ENCODE measurements at regions not wholly inside any gene's neighbourhood (a gene's known extent, or its start where the extent isn't known, plus 50 kb on each side); places are given as distances from the start of the nearest gene placed in this dataset.

DNA sequence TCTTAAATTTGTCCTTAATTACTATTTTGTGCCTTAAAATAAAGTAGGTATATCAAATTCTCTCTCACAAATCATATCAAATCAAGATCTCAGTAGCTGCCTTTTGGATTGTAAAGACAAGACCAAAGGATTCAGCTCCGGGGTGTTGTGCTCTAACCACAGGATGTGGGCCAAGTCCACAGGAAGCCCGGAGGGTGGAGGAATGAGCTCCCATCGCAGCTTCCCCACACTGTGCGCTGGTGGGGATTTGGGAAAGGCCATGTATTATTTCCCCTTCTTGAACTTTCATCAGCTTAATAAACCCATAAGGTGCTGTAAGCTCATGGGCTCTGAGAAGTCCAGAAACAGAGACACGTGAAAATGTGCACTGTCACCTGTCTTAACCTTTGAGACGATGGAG is 241.6 kb upstream of the TCERG1L start:
- WGBS (ENCODE audit: low lambda C conversion rate) = 0% methylated on average over 3 of the region's 6 CpGs
- Histone ChIP-seq H3K9me3 (ENCODE audit: low read length) (no peaks in the 10 kb centered on the region), H3K36me3 (replicated peaks in 1 of 2; ENCODE audit: control insufficient read depth in 1 of 2, insufficient read depth in 2 of 2, low read length in 2 of 2) (no peaks in the 10 kb centered on the region), H3K4me2 (ENCODE audit: low read depth, low read length) (no peak overlapping the region), H3K79me2 (ENCODE audit: insufficient read depth, low read length) (no peaks in the 10 kb centered on the region), H4K20me1 (ENCODE audit: insufficient read depth, low read length) (no peaks in the 10 kb centered on the region), H3K4me1 (ENCODE audit: insufficient read depth, low read length) (no peaks in the 10 kb centered on the region), H3K27me3 (ENCODE audit: control insufficient read depth in 1 of 2, insufficient read depth in 2 of 2, low read length in 2 of 2) (peaks cover 4 to 49% of the 10 kb centered on the region in 2 experiments; a peak in 4 of 5 replicates), H3K4me3 (replicated peaks in 1 of 3; ENCODE audit: insufficient read depth in 1 of 3, low read depth in 2 of 3, low read length in 3 of 3) (no peak overlapping the region), H3K9ac (ENCODE audit: insufficient read depth, low read depth, low read length) (no peak overlapping the region), H2AFZ (ENCODE audit: low read length) (no peak overlapping the region), H3K27ac (ENCODE audit: extremely low read length, insufficient read depth, low read length) (no peak overlapping the region)
- ATAC-seq = no peak
- ChIA-PET CTCF (ENCODE audit: low intra/inter-chr PET ratio, low total read pairs) (no interaction called here), POLR2A (no interaction called here)
- intact Hi-C loops (cut with micrococcal nuclease; ENCODE audit: unreplicated experiment) (no loop called here), in situ Hi-C loops (cut with HindIII; ENCODE audit: extremely low pct_ligation_motif_present, low pct_unique_long_range_greater_than_20kb) (no loop called here)
- no peak for FAIRE-seq
- DNase-seq (ENCODE audit: low spot score) = no peak
- BruUV-seq (replicated peaks) = no TSS peak
- TF ChIP-seq, protein P1, sequence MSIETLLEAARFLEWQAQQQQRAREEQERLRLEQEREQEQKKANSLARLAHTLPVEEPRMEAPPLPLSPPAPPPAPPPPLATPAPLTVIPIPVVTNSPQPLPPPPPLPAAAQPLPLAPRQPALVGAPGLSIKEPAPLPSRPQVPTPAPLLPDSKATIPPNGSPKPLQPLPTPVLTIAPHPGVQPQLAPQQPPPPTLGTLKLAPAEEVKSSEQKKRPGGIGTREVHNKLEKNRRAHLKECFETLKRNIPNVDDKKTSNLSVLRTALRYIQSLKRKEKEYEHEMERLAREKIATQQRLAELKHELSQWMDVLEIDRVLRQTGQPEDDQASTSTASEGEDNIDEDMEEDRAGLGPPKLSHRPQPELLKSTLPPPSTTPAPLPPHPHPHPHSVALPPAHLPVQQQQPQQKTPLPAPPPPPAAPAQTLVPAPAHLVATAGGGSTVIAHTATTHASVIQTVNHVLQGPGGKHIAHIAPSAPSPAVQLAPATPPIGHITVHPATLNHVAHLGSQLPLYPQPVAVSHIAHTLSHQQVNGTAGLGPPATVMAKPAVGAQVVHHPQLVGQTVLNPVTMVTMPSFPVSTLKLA (IDR thresholded peaks at IDR 0.05) = no peak
- TF ChIP-seq, protein P2, sequence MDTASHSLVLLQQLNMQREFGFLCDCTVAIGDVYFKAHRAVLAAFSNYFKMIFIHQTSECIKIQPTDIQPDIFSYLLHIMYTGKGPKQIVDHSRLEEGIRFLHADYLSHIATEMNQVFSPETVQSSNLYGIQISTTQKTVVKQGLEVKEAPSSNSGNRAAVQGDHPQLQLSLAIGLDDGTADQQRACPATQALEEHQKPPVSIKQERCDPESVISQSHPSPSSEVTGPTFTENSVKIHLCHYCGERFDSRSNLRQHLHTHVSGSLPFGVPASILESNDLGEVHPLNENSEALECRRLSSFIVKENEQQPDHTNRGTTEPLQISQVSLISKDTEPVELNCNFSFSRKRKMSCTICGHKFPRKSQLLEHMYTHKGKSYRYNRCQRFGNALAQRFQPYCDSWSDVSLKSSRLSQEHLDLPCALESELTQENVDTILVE (CRISPR knock-in tag; IDR thresholded peaks at IDR 0.05) = no peak
- no peak for TF ChIP-seq SP5 (CRISPR knock-in tag; IDR thresholded peaks at IDR 0.05; ENCODE audit: borderline replicate concordance, low read depth)
- TF ChIP-seq NFKB2 (CRISPR knock-in tag; IDR thresholded peaks at IDR 0.05; ENCODE audit: borderline replicate concordance) = no peak
- no peak for TF ChIP-seq EEA1 (CRISPR knock-in tag; IDR thresholded peaks at IDR 0.05; ENCODE audit: borderline replicate concordance)
- no peak for TF ChIP-seq NR2F2 (IDR thresholded peaks at IDR 0.05; ENCODE audit: borderline replicate concordance, low read depth)
- TF ChIP-seq HDAC2 (CRISPR knock-in tag; IDR thresholded peaks at IDR 0.05) = no peak
- TF ChIP-seq SOX6 (IDR thresholded peaks at IDR 0.05) = no peak
- no peak for TF ChIP-seq SOX6 (CRISPR knock-in tag; IDR thresholded peaks at IDR 0.05)
- no peak for TF ChIP-seq CBX1 (IDR thresholded peaks at IDR 0.05; ENCODE audit: low read depth)
- TF ChIP-seq, protein P3, sequence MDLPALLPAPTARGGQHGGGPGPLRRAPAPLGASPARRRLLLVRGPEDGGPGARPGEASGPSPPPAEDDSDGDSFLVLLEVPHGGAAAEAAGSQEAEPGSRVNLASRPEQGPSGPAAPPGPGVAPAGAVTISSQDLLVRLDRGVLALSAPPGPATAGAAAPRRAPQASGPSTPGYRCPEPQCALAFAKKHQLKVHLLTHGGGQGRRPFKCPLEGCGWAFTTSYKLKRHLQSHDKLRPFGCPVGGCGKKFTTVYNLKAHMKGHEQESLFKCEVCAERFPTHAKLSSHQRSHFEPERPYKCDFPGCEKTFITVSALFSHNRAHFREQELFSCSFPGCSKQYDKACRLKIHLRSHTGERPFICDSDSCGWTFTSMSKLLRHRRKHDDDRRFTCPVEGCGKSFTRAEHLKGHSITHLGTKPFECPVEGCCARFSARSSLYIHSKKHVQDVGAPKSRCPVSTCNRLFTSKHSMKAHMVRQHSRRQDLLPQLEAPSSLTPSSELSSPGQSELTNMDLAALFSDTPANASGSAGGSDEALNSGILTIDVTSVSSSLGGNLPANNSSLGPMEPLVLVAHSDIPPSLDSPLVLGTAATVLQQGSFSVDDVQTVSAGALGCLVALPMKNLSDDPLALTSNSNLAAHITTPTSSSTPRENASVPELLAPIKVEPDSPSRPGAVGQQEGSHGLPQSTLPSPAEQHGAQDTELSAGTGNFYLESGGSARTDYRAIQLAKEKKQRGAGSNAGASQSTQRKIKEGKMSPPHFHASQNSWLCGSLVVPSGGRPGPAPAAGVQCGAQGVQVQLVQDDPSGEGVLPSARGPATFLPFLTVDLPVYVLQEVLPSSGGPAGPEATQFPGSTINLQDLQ (CRISPR knock-in tag; IDR thresholded peaks at IDR 0.05) = no peak
- TF ChIP-seq, protein P4, sequence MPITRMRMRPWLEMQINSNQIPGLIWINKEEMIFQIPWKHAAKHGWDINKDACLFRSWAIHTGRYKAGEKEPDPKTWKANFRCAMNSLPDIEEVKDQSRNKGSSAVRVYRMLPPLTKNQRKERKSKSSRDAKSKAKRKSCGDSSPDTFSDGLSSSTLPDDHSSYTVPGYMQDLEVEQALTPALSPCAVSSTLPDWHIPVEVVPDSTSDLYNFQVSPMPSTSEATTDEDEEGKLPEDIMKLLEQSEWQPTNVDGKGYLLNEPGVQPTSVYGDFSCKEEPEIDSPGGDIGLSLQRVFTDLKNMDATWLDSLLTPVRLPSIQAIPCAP (CRISPR knock-in tag; IDR thresholded peaks at IDR 0.05; ENCODE audit: low read depth) = no peak
- TF ChIP-seq ELF1 (CRISPR knock-in tag; IDR thresholded peaks at IDR 0.05) = no peak
- TF ChIP-seq YEATS2 (CRISPR knock-in tag; IDR thresholded peaks at IDR 0.05; ENCODE audit: borderline replicate concordance) = no peak
- TF ChIP-seq ATF7-NPFF (CRISPR knock-in tag; IDR thresholded peaks at IDR 0.05; ENCODE audit: low read depth) = no peak
- TF ChIP-seq JUNB (CRISPR knock-in tag; IDR thresholded peaks at IDR 0.05; ENCODE audit: borderline replicate concordance) = no peak
- no peak for TF ChIP-seq TARDBP (CRISPR knock-in tag; IDR thresholded peaks at IDR 0.05)
- TF ChIP-seq, protein P5, sequence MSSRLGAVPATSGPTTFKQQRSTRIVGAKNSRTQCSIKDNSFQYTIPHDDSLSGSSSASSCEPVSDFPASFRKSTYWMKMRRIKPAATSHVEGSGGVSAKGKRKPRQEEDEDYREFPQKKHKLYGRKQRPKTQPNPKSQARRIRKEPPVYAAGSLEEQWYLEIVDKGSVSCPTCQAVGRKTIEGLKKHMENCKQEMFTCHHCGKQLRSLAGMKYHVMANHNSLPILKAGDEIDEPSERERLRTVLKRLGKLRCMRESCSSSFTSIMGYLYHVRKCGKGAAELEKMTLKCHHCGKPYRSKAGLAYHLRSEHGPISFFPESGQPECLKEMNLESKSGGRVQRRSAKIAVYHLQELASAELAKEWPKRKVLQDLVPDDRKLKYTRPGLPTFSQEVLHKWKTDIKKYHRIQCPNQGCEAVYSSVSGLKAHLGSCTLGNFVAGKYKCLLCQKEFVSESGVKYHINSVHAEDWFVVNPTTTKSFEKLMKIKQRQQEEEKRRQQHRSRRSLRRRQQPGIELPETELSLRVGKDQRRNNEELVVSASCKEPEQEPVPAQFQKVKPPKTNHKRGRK (CRISPR knock-in tag; IDR thresholded peaks at IDR 0.05) = no peak
- no peak for TF ChIP-seq ZNF569 (CRISPR knock-in tag; IDR thresholded peaks at IDR 0.05; ENCODE audit: borderline replicate concordance)
